NCI-H526 treated with DMSO at 0.1 percent for 48 hours (cell line): ENCODE measurements at regions not wholly inside any gene's neighbourhood (a gene's known extent, or its start where the extent isn't known, plus 50 kb on each side); places are given as distances from the start of the nearest gene placed in this dataset.

Source experiments
- DNase-seq: peaks from one replicate; lab custom pipeline; 2025; lab: John Stamatoyannopoulos, UW

DNA sequence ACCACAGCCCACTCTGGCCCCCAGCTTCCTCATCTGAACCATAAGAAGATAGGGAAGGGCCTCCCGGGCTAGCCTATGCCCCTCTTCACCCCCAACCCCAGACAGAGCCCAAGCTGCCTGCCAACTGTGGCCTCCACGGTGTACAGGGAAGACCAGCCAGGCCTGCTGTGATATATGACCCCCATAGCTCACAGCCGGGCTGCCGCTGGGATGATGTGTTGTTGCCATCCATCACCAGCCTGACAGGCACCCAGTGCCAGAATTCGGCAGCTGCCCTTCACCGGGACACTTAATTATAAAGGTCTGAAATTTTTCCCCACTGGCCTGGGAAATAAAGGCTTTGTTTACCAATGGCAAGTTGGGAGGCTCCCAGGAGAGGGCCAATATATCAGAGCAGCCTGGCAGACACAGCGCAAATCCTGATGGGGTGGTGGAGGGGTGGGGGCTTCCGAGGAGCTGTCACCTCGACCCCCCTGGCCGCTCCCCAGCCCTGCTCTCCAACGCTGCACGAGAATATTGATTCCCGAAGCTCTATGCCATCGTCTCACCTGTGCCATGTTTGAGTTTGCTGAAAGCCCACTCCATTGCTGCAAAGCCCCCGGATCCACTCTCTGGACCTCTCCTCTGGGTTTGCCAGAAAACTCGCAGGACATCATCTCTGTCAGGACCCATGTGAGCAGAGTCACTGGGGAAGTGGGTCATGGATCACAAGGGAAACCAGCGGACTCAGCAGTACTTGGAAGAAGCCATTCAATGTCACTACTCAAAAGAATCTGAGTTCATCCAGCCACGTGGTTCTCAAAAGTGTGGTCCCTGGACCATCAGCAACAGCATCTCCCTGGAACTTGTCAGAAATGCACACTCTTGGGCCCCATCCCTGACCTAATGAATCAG is 296.9 kb downstream of the MN1 start:
- DNase-seq: no peak

DNA sequence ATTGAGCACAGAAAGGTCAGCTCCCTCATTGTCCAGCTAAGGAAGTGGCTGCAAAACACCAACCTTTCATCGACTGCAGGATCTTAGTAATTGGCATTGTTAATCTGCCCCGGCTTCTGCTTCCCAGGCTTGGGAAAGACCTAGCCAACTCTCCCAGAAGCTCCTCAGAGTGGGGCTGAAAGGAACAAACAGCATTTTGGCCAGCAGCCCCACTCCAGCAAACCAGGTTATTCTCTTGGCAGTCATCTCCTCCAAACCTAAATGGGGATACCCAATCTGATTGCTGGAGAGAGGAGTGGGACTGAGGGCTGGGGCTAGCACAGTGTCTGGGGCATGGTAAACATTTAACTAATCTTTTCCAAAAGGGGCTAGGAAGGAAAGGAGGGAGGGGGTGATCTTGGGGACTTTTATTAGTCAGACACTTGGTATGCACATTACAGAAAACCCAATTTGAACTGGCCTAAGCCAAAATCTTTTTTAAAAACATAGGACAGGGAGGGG is 294.4 kb downstream of the MN1 start:
- no peak for DNase-seq

DNA sequence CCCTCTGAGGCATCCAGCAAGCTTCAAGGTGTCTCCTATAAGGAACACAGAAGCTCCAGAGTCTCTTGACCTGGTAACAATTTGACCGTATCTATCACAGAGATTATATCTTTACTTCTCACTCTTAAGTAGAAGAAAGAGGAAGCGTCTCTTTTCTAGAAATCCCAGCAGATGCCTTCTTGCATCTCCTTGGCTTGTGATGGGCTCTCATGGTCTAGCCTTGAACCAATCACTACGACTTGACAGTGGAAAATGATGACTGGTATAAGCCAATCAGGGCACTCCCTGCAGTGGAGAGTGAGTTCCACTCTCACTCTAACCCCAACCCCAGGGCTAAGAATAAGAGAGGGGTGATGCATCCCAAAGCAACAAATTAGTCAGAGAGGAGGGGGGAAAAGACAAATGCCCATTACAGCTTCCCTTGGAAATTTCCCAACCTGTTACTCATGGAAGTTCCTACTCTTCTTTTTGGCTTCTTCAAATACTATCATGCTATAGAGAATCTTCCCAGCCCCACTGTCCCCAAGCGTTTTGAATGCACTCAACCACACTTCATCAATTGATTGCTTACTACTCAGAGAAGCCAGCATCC is 293.5 kb downstream of the MN1 start:
- DNase-seq: no peak

DNA sequence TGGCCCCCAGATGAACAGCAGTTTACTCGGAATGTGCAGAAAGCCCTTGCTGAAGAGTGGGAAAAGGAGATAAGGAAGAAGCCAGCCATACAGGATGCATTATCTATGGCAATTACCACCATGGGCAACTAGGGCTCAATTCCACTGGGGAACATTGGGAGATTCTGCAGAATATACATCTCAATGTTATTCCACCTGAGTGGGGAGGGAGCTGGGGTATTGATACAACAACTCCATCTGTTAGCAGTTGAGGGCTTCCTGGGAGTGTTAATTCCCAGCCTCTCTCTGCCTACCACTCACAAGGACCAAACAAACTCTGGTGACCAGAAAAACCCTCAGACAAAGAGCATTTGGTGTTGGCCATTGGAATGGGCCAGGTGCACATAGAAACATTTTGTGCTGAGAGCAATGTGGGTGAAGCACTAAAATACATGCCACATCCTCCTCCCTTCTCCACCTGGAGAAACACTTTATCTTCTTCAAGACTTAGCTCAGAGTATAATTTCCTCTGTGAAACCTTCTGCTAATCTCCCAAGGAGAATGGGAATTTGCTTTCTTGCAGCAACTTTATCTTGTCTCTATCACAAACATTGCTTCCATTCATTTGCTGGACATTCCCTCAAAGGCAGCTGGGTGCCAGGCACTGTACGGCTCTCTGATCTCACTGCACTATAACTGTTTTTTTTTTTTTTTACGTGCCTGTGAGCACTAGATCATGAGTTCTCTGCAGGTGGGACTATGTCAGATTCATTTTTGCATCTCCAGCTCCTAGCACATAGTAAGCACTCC is 292.2 kb downstream of the MN1 start:
- no peak for DNase-seq

DNA sequence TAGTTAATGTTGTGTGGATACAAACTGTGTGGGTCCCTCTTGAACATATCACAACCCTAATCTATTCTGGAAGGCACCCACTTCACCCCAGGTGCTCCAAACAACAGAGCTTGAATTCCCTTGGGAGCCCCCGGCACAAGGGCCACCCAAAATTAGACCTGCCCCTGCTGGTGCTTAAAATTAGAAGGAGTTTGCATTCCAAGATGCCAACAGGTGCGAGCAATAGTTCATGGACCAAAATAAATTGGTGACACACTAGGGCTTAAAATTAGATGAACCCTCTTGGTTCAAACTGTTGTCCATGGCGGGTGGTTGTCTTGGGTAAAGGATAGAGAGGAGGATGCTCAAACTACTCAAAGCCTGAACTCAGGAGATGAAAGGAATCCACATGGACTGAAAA is 291.5 kb downstream of the MN1 start:
- DNase-seq: no peak

DNA sequence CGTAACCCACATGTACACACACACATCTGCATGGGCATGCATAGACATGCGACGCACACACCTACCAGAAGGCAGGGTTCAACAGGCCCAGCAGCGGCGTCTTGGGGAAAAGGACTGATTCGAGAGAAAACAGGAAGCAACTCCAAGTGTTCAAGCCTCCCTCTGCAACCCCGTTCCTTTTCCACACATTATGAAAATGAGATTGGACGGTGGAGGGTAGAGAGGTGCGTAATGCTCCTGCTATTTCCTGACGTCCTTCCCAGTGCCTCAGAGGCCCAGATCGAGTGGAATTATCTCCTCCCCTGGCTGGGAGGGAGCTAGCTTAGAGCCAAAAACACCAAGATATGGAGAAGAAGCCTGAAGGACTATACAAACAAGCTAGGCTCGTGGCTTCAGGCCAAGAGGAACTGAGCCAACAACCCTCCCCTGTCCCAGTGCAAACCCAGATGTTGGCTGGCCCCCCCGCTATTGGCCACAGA is 289.2 kb downstream of the MN1 start:
- no peak for DNase-seq

DNA sequence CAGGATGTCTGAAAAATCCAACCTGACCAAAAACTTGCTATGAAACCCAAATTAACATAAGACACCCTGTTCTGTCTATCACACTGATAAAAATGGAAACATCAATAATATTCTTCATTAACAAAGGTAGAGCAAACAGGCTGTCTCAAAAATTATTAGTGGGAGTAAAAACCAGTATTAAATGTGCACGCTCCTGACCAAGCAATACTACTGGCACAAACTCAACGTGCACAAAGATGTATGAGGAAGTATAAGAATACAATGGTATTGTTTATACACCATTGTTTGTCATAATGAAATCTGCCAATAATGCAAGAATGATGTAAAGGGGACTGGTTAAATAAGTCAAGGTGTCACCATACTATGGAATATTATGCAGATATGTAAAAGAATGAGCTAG is 288.5 kb downstream of the MN1 start:
- DNase-seq: no peak

DNA sequence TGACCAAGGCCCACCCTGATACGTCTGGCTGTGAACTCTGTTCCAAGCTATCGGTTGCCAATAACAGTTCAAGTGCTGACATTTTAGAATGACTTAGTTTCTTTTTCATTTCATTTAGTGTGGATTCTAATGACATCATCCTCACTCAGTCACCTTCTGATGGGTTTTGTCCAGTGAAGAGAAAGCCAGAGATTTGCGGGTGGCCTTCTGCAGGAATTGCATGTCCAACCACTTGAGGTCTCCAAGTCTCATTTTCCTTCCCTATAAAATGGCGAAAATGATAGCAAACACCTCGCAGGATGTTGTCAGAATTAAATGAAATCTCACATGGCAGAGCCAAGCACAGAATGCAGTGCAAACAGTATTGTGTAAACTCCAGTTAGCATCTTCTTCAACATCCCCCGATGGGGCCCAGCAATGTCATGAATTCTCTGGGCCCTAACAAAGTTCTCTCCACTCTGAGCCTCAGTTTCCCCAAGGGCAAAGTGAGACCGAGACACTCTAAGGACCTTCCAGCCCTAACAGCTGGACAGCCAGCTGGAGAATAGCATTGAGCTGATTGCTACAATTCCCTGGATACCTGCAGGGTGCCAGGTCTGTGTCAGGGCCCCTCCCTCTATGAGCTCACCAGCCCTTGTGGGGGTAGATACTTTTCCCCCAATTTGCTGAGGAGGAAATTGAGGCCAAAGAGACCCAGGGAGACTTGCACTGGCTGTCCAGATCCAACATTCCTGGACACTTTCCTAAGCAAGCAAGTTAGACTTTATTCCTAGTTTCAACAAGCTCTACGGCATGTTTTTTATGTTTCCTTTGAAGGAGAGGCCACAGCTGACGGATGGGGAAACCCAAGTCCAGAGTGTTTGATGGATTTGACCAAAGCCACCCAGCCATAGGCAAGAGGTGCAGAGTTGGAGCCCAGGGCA is 286.7 kb downstream of the MN1 start:
- DNase-seq: no peak

DNA sequence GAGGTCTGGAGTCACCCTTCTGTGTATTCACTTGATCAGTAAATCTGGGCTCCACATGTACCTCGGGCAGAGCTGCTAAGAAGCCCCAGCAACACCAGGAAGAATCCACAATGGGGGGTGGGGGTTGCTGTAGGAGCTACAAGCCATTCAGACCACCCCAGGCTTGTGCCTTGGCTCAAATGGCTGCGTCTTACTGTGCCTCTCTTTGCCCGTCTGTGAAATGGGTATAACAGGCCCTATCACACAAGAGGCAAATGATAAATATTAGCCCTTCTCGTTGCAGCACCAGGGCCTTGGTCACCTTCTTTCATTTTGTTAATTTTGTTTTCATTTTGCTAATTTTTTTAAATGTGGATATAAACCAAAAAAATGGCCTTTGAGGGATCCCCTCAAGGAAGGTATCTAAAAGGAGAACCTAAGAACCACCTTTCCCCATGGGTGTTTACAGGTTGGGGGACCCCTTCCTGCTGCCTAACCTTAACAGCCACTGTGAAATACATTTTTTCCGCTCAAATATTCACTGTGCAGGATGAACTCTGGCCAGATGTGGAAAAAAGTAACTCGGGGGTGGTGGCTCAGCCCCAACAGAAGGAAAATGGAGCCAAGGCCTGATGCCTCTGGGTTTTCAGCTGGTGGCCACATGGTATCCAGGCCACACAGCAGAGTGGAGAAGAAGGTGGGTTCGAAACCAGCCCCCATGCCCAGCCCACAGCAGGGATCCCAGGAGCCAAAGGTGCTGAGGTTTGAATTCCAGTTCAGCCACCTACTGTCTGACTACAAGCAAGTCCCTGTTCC is 284.0 kb downstream of the MN1 start:
- DNase-seq: no peak

DNA sequence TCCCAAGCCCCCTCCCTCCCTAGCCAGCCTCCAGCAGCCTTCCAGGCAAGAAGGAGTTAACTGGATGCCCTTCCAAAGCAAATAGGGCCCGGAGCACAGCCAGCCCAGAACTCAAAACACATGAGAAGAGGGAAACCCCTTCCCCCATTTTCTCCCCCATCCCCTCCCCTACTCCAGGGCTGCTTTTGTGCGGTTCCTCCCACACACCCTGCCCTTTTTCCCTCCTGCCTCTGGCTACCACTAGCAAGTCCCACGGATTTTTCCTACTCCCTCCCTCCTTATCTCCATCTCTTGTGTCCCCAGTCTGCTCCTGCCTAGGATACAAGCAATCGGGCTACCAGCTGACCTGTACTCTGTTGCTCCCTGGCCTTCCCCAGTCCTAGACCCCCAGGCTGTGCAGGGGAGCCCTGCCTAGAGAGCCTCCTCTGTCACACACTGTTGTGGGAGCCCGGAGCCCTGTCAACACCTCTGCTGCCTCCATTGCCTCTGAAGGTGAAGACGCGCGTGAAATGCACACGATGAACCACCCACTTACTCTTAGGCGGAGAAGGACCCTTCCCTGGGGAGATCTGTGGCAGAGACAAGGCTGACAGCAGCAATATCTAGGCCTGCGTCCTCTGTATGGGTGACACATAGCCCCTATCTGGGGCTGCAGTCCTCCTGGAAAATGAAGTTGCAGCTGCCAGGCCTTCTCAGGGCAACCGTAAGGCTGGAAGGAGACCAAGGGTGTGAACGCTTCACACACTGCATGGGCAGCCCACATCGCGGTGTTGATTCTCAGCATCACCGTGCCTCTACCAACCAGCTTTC is 282.8 kb downstream of the MN1 start:
- no peak for DNase-seq

DNA sequence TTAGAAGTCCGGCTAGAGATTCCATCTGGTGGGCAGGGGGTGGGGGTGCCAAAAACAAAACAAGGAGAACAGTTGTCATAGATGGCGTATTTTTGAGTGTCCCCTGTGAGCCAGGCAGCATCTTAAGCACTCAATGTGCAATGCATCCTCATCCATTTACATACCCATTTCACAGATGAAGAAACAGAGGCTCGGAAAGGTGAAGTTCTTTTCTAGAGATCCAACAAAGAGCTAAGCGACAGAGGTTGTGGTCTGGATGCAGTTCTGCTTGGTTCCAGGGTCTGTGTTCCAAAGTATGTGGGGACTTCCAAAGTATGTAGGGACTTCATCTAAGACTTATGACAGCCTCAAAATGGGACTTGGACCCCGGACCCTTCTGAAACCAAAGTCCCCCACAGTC is 277.8 kb downstream of the MN1 start:
- no peak for DNase-seq

DNA sequence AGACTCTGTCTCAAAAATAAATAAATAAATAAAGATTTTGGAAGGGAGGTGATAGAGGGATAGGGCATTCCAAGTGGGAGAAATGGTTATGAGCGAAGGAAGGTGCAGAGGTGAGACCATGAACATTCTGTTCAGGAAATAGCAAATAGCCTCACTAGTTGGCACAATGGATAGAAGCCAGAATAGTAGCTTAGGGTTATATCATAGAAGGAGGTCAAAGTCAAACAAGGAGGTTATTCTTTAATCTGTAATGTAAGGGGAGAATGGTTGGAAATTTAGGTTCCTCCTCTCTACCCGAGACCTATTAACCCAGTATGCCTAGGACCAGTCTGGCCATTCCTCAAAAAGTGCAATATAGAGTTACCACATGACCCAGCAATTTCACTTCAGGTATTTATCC is 275.8 kb downstream of the MN1 start:
- no peak for DNase-seq

DNA sequence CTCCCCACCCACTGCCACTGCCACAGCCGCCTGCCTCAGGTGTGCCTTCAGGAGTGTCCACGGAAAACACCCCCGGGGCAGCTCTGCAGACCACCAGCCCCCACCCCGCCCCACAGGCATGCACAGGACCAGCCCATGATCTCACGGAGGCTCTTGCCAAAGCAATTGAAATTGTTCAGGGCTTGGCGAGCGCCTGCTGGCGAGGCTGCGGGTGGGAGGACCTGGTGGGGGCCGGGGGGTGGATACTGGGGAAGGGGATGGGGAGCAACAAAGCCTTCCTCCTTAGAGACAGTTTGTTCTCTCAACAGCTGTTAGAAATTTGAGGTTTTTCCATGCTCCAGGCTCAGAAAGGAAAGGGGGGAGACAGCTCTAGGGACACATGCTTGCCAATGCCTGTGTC is 274.7 kb downstream of the MN1 start:
- DNase-seq: no peak

DNA sequence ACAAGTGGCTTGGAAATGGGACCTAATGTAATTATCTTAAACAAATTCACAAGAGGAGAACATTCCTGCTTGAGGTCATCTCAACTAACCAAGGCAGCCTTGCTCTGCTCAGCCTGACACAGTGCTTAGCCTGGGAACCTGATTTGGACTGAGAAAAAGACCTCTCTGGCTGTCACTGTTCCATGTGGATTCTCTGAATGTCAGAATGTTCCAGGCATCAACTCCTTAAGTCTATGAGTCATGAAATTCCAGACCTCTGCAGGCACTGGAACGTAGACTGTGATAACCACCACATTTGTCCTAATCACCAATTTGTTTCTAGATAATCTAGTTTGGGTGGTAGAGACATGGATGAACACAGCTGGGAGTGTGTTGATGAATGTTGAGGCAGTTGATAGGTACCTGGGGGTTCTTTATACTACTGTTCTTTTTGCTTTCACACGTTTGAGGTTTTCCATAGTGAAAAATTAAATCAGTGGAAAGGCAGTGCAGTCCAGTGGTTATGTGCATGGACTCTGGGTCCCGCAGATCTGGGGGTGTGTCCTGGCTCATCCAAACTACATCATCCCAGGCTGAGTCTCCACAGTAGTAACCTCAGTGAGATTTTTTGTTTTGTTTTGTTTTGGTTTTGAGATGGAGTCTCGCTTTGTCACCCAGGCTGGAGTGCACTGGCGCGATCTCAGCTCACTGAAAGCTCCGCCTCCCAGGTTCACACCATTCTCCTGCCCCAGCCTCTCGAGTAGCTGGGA is 269.6 kb downstream of the MN1 start:
- DNase-seq: no peak

DNA sequence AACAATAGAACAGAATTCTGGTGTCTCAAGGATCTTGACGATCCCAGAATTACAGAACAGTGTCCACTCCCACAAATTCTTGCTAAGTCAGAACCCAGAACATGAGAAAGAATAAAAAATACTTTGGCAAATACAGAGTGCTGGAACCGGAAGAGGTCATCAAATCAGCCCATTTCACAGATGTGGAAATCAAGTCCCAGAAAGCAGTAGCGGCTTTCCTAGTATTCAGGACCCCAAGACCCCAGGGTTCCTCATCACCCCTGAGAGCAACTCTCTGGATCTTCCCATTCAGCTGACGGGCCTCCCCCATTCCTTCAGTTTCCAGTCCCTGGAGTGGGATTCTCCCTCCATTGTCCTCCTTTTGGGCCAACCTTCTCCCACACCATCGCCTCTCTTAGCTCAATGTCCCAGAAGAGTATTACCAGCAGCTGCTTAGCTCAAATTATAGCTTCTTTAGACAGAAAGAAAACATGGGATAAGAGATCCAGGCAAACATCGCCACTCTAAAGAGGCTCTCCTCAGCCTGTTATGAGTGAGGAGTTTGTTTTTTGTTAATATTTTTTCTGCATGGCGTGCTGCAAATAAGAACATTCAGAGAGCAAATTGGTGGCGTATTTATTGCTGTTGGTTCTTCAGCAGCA is 268.3 kb downstream of the MN1 start:
- no peak for DNase-seq

DNA sequence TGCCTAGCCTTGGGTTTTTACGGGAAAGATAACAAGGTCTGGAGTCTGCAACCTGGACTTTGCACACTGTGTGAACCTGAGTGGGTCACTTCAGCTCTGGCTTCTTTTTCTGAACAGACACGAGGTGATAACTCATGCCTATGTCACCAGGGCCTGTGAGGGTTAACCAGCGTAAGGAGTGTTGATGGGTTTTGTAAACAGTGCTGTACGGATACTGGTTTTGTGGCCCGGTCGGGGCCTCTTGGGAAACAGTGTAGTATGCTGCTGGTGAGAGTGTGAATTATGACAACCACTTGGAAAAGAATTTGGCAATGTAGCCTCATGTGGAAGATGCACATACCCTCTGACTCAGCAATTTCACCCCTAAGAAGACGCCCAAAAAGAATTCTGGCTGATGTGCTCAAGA is 266.8 kb downstream of the MN1 start:
- no peak for DNase-seq

DNA sequence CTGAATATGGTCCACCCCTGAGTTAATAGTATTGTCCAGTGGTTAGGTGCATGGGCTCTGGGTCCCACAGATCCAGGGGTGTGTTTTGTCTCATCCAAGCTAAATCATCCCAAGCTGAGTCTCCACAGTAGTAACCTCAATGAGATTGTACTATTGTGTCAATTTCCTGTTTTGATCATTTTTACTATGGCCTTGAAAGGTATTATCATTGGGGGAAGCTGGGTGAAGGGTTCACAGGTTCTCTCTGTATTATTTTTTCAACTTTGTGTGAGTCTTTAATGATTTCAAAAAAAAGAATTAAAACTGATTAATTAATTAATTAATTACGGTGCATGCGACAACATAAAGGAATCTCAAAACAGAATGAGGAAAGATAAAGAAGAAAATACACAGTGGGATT is 266.1 kb downstream of the MN1 start:
- no peak for DNase-seq

DNA sequence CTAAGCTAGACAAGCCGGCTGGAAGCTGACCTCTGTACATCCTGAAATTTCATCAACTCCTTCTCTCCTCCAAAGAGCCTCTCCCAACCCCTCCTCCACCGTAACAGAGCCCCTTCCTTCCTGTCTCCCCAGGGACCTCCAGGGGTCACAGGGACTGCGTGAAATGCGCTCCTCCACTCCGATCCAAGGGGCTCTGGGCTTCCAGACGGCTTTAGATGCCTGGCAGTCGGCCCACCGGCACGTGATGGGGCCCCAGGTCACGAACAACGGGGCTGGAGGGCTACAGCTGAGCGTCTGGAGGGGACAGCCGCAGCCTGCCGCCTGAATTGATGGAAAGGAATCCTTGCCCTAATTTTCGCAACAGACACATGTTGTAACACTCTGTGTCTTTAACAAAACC is 264.1 kb downstream of the MN1 start:
- no peak for DNase-seq

DNA sequence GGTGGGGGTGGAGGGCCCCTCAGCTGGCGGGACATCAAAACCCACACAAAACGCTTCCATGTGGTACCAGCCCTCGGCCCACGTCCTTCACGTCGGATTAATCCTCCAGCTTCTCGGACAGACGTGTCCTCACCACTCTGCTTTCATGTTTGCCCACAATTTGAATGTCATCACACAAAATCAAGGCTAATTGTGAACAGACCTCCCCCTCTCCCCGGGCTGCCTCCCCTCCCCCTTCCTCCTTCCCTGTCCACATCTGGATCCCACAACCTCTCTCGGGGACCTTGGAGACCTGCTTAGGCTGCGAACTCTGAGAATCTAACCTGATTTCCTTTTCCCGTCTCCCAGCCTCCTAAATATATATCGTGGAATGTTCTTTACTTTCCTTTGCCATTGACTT is 262.9 kb downstream of the MN1 start:
- no peak for DNase-seq
